Panc1 (cell line): ENCODE measurements at regions not wholly inside any gene's neighbourhood (a gene's known extent, or its start where the extent isn't known, plus 50 kb on each side); places are given as distances from the start of the nearest gene placed in this dataset.

ENCODE experiments used
- ATAC-seq: fragments of 200-7000 bp; cut with Tn5 transposase; 2 replicates; pipeline ENCODE4 v1.9.1; 2020; ENCODE audit warnings: mild to moderate bottlenecking, moderate library complexity
- BruUV-seq: library from RNA; stranded (reverse); fragments of 400-500 nt; replicated peaks from 2 replicates; lab custom pipeline; 2021; lab: Mats Ljungman, UMichigan
- CTCF ChIA-PET: fragments of 300-600 bp; sonication (Branson Sonifier 250); formaldehyde crosslinking; loops from one replicate; lab custom pipeline; 2022; ENCODE audit warnings: antibody characterized with exemption; lab: Charles Lee
- POLR2A ChIA-PET: fragments of 300-600 bp; sonication (Branson Sonifier 250); formaldehyde crosslinking; loops from one replicate; lab custom pipeline; 2022; ENCODE audit warnings: antibody characterized with exemption; lab: Charles Lee
- DNase-seq: peaks from one replicate; pipeline ENCODE4 v3.0.0-alpha.2; 2010; ENCODE audit warnings: low read depth, low spot score
- H3K27ac ChIP-seq: 2 replicates; pipeline ENCODE4 v1.5.1; 2011; ENCODE audit warnings: mild to moderate bottlenecking, low read length, inconsistent platforms
- H3K27me3 ChIP-seq: fragments of 200-500 bp; sonication (Bioruptor generic); 2 replicates; pipeline ENCODE4 v1.6.0; 2014; ENCODE audit warnings: low read length, inconsistent platforms; ENCODE audit not compliant: control insufficient read depth, insufficient read depth
- H3K36me3 ChIP-seq: fragments of 200-500 bp; sonication (Bioruptor generic); 2 replicates; pipeline ENCODE4 v1.5.1; 2014; ENCODE audit warnings: inconsistent platforms, mild to moderate bottlenecking, low read length, moderate library complexity; ENCODE audit not compliant: control insufficient read depth, insufficient read depth
- H3K4me1 ChIP-seq: 2 replicates; pipeline ENCODE4 v1.5.1; 2011; ENCODE audit warnings: inconsistent platforms, mild to moderate bottlenecking, low read length, moderate library complexity; ENCODE audit not compliant: control insufficient read depth, insufficient read depth
- H3K4me3 ChIP-seq, 2 experiments: 2 replicates each; pipeline ENCODE4 v1.5.1; 2011 to 2012; ENCODE audit warnings: low read depth in 2 of 2, low read length in 2 of 2, mild to moderate bottlenecking in 2 of 2, inconsistent platforms in 1 of 2, moderate library complexity in 1 of 2
- H3K9me3 ChIP-seq: fragments of 200-500 bp; sonication (Bioruptor generic); 2 replicates; pipeline ENCODE4 v1.5.1; 2014; ENCODE audit warnings: low read depth, mild to moderate bottlenecking, inconsistent platforms, low read length, moderate library complexity; ENCODE audit not compliant: control insufficient read depth, insufficient read depth
- POLR2AphosphoS5 ChIP-seq: IDR thresholded peaks from 2 replicates; pipeline ENCODE4 v1.6.1; 2012; ENCODE audit warnings: mild to moderate bottlenecking, low read depth, low read length, moderate library complexity
- SIN3A ChIP-seq: IDR thresholded peaks from 2 replicates; pipeline ENCODE4 v1.6.1; 2012; ENCODE audit warnings: low read depth, mild to moderate bottlenecking, low read length, moderate library complexity, borderline replicate concordance; ENCODE audit not compliant: insufficient read depth
- TCF7L2 ChIP-seq: IDR thresholded peaks from 2 replicates; pipeline ENCODE4 v1.6.1; 2011; ENCODE audit warnings: mild to moderate bottlenecking, low read depth, low read length, inconsistent platforms
- in situ Hi-C: cut with HindIII; loops from 2 replicates; pipeline ENCODE4 v1.10.0; 2016; ENCODE audit warnings: low sequenced_read_pairs, low pct_unique_long_range_greater_than_20kb
- intact Hi-C: fragments of 100-400 bp; cut with micrococcal nuclease; formaldehyde crosslinking; loops from one replicate; pipeline ENCODE4 v1.10.0; 2022; ENCODE audit not compliant: unreplicated experiment
- TF ChIP-seq, protein P1 (sequence below): fragments of 450-650 bp; IDR thresholded peaks from 2 replicates; pipeline ENCODE4 v1.5.1; 2017; ENCODE audit warnings: mild to moderate bottlenecking
- TF ChIP-seq, protein P2 (sequence below), 2 experiments: IDR thresholded peaks; 2 replicates each; pipeline ENCODE4 v1.6.1; 2011 to 2012; ENCODE audit warnings: low read depth in 2 of 2, control low read depth in 1 of 2, low read length in 1 of 2, mild to moderate bottlenecking in 1 of 2, moderate library complexity in 1 of 2; ENCODE audit not compliant: insufficient read depth in 1 of 2

DNA sequence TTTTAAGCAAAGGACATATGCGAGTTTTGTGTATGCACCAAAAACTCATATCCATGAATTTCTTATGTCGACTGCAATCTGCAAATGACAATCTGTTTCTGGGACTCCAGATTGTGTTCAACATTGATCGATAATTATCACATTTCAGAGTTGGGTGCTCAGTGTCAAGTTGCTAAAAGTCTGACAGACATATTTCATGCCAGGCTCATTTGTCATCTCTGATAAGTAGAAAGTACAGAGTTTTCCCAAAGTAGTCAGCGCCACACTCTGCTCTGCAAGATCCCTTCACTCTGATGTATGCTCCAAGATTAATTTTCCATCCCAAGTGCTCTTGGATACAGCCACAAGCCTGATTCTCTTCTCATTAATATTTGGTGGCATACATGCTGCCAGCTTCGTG, 331.1 kb downstream of the DOK5 start:
- Histone ChIP-seq H3K36me3 (no peaks in the 10 kb centered on the region), H3K27ac (no peak overlapping the region), H3K27me3 (no peaks in the 10 kb centered on the region), H3K9me3 (no peaks in the 10 kb centered on the region), H3K4me3 (no peak overlapping the region), H3K4me1 (no peaks in the 10 kb centered on the region)
- POLR2A ChIA-PET = no interaction called here
- no peak for ATAC-seq
- BruUV-seq = no TSS peak
- TF ChIP-seq POLR2AphosphoS5 (no peak), SIN3A (no peak), TCF7L2 (no peak)
- TF ChIP-seq, protein P1, sequence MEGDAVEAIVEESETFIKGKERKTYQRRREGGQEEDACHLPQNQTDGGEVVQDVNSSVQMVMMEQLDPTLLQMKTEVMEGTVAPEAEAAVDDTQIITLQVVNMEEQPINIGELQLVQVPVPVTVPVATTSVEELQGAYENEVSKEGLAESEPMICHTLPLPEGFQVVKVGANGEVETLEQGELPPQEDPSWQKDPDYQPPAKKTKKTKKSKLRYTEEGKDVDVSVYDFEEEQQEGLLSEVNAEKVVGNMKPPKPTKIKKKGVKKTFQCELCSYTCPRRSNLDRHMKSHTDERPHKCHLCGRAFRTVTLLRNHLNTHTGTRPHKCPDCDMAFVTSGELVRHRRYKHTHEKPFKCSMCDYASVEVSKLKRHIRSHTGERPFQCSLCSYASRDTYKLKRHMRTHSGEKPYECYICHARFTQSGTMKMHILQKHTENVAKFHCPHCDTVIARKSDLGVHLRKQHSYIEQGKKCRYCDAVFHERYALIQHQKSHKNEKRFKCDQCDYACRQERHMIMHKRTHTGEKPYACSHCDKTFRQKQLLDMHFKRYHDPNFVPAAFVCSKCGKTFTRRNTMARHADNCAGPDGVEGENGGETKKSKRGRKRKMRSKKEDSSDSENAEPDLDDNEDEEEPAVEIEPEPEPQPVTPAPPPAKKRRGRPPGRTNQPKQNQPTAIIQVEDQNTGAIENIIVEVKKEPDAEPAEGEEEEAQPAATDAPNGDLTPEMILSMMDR = no peak
- TF ChIP-seq, protein P2, sequence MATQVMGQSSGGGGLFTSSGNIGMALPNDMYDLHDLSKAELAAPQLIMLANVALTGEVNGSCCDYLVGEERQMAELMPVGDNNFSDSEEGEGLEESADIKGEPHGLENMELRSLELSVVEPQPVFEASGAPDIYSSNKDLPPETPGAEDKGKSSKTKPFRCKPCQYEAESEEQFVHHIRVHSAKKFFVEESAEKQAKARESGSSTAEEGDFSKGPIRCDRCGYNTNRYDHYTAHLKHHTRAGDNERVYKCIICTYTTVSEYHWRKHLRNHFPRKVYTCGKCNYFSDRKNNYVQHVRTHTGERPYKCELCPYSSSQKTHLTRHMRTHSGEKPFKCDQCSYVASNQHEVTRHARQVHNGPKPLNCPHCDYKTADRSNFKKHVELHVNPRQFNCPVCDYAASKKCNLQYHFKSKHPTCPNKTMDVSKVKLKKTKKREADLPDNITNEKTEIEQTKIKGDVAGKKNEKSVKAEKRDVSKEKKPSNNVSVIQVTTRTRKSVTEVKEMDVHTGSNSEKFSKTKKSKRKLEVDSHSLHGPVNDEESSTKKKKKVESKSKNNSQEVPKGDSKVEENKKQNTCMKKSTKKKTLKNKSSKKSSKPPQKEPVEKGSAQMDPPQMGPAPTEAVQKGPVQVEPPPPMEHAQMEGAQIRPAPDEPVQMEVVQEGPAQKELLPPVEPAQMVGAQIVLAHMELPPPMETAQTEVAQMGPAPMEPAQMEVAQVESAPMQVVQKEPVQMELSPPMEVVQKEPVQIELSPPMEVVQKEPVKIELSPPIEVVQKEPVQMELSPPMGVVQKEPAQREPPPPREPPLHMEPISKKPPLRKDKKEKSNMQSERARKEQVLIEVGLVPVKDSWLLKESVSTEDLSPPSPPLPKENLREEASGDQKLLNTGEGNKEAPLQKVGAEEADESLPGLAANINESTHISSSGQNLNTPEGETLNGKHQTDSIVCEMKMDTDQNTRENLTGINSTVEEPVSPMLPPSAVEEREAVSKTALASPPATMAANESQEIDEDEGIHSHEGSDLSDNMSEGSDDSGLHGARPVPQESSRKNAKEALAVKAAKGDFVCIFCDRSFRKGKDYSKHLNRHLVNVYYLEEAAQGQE (IDR thresholded peaks at IDR 0.05; ENCODE audit: insufficient read depth in 1 of 2, low read depth in 2 of 2, low read length in 1 of 2) = no peak
- no peak for DNase-seq
- CTCF ChIA-PET = no interaction called here
- in situ Hi-C loops (no loop called here), intact Hi-C loops (no loop called here)

DNA sequence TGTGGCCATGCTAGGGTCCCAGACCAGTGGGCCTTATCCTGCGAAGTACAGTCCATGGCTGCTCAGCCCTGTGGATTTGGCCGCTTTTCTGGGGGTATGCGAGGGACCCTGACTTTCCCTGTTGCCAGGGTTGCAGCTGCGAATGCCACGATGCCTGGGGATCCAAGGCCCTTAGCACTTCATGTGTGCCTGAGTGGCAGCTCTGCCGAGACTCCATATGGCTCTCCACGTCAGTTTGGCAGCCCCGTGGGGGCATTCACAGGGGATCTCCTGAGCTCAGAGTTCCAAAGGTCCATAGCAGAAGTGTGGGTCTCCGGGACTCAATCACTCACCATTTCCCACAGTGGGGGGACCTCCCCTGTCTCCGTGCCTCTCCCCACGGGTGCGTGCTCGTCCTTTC, 319.5 kb downstream of the DOK5 start:
- Histone ChIP-seq H3K4me1 (no peaks in the 10 kb centered on the region), H3K27me3 (no peaks in the 10 kb centered on the region), H3K27ac (no peak overlapping the region), H3K4me3 (no peak overlapping the region), H3K9me3 (no peaks in the 10 kb centered on the region), H3K36me3 (no peaks in the 10 kb centered on the region)
- intact Hi-C loops = no loop called here
- TF ChIP-seq POLR2AphosphoS5 (no peak), TCF7L2 (no peak), SIN3A (no peak)
- TF ChIP-seq, protein P1 = no peak
- TF ChIP-seq, protein P2 (IDR thresholded peaks at IDR 0.05; ENCODE audit: insufficient read depth in 1 of 2, low read depth in 2 of 2, low read length in 1 of 2) = no peak
- ChIA-PET POLR2A (no interaction called here), CTCF (no interaction called here)
- no TSS peak for BruUV-seq
- DNase-seq (no peak), ATAC-seq (no peak)
- in situ Hi-C loops = no loop called here
